WI38 (cell line): ENCODE measurements at regions not wholly inside any gene's neighbourhood (a gene's known extent, or its start where the extent isn't known, plus 50 kb on each side); places are given as distances from the start of the nearest gene placed in this dataset.

Experiments used
- H3K4me3 ChIP-seq: 2 replicates; pipeline ENCODE4 v1.5.1; 2011; ENCODE audit warnings: low read depth, mild to moderate bottlenecking, control low read depth, low read length
- CTCF ChIP-seq: IDR thresholded peaks from 2 replicates; pipeline ENCODE4 v1.5.1; 2012; ENCODE audit warnings: low read depth, mild to moderate bottlenecking, control low read depth, low read length

- H3K4me3 ChIP-seq, result no peak overlapping the region
- no peak for TF ChIP-seq CTCF
These were observed 227.1 kb upstream of the ATP11B start for GRCh38 chr3:182565916-182566796.

- no peak overlapping the region for H3K4me3 ChIP-seq
- no peak for TF ChIP-seq CTCF
These were observed 225.6 kb upstream of the ATP11B start for GRCh38 chr3:182567700-182568099.

GRCh38 chr3:182568261-182568660 lies 225.0 kb upstream of the ATP11B start:
- TF ChIP-seq CTCF, result no peak
- H3K4me3 ChIP-seq, result no peak overlapping the region

- TF ChIP-seq CTCF, result no peak
- H3K4me3 ChIP-seq, result no peak overlapping the region
These were observed 224.4 kb upstream of the ATP11B start for GRCh38 chr3:182568876-182569275.

GRCh38 chr3:182570946-182571594 lies 222.2 kb upstream of the ATP11B start:
- TF ChIP-seq CTCF, result no peak
- no peak overlapping the region for H3K4me3 ChIP-seq

- TF ChIP-seq CTCF, result no peak
- H3K4me3 ChIP-seq, result no peak overlapping the region
These were observed 217.4 kb upstream of the ATP11B start for GRCh38 chr3:182575941-182576340.

GRCh38 chr3:182583545-182583944 lies 209.8 kb upstream of the ATP11B start:
- TF ChIP-seq CTCF, result no peak
- no peak overlapping the region for H3K4me3 ChIP-seq
